ENCODE measurements at regions not wholly inside any gene's neighbourhood (a gene's known extent, or its start where the extent isn't known, plus 50 kb on each side); places are given as distances from the start of the nearest gene placed in this dataset.

DNA sequence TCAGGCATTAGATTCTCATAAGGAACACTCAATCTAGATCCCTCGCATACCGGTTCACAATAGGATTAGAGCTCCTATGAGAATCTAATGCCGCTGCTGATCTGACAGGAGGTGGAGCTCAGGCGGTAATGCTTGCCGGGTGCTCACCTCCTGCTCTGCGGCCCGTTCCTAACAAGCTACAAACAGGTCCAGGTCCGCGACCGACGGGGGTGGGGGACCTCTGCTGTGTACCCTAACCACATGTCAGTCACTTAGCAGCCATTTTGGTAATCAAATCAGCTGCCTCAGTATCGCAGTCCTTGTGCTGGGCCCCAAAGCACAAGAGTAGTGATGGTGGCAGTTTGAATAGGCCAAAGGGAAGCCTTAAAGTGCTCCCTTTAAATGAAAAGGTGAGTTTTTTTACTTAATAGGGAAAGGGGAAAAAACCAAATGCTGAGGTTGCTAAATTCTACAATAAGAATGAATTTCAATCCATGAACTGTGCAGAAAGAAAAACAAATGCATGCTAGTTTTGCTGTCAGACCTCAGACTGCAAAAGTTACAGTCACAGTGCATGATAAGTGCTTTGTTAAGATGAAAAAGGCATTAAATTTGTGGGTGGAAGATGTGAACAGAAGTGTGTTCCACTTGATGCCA, 67.0 kb upstream of the TNPO1 start:
- TF ChIP-seq, protein P1, sequence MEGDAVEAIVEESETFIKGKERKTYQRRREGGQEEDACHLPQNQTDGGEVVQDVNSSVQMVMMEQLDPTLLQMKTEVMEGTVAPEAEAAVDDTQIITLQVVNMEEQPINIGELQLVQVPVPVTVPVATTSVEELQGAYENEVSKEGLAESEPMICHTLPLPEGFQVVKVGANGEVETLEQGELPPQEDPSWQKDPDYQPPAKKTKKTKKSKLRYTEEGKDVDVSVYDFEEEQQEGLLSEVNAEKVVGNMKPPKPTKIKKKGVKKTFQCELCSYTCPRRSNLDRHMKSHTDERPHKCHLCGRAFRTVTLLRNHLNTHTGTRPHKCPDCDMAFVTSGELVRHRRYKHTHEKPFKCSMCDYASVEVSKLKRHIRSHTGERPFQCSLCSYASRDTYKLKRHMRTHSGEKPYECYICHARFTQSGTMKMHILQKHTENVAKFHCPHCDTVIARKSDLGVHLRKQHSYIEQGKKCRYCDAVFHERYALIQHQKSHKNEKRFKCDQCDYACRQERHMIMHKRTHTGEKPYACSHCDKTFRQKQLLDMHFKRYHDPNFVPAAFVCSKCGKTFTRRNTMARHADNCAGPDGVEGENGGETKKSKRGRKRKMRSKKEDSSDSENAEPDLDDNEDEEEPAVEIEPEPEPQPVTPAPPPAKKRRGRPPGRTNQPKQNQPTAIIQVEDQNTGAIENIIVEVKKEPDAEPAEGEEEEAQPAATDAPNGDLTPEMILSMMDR (IDR thresholded peaks at IDR 0.05), result no peak
- TF ChIP-seq EZH2 (IDR thresholded peaks at IDR 0.05), result no peak
